Umbilical cord (tissue), 1 donor: ENCODE measurements at regions not wholly inside any gene's neighbourhood (a gene's known extent, or its start where the extent isn't known, plus 50 kb on each side); places are given as distances from the start of the nearest gene placed in this dataset.

Source experiments
- DNase-seq: peaks from one replicate; pipeline ENCODE4 v3.0.0-alpha.2; 2015; ENCODE audit warnings: low spot score

DNA sequence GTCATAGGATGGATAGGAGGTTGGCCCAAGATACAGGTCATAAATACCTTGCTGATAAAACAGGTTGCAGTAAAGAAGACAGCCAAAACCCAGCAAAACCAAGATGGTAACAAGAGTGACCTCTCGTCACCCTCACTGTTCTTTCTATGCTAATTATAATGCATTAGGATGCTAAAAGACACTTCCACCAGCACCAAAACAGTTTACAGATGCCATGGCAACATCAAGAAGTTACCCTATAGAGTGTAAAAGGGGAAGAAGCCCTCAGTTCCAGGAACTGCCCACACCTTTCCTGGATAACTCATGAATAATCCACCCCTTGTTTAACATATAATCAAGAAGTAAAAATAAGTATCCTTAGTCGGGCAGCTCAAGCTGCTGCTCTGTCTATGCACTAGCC lies 671.9 kb downstream of the PTPRC start:
- no peak for DNase-seq

DNA sequence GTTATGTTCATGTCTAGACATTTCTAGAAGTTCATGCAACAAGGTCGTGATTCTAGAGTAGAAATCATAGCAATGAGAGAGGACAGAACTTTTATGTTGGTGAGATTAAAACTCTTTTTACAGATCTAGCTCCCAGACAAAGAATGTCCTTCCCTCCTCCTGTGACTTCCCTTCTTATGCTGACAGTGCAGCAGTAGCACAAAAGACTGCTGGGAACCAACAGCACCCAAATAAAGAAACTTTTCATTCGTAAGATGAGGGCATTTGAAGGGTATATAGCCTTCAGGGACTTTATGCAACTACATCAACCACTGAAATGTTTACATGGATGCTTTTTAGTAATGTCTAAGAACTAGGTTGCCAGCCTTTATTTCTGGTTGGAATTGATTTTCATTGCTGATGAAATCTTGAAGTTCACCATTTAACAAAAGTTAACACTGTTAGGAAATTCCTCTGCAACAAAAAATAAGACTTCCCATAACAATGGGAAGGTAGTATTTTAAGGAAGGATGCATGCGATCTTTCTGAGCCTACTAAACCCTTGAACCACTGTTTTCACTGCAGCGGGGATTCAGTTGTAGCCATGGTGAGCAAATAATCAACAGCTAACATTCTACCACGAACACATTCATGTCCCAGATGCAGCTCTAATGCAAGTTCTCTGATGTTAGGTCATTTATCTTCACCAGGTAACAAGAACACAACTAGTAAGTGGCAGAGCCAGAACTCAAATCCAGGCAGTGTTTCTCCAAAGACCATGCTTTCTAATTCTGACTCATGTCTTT lies 672.8 kb downstream of the PTPRC start:
- no peak for DNase-seq

DNA sequence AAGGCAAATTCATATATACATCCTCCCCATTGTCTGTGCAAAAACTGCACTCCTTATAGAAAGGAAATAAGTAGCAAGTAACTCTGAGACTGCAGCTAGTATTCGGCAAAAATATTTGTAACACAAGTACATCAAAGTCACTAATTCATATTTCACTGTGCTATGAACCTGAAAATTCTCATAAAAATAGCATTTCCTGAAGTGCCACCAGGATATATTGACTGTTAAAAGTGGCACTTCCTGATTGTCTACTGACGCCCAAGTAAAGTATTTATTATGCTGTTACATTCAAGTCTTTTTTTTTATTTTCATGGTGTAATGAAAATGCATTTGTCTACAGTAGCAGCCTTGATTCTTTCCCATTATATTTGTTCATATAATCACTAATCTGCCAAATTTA lies 673.8 kb downstream of the PTPRC start:
- no peak for DNase-seq

DNA sequence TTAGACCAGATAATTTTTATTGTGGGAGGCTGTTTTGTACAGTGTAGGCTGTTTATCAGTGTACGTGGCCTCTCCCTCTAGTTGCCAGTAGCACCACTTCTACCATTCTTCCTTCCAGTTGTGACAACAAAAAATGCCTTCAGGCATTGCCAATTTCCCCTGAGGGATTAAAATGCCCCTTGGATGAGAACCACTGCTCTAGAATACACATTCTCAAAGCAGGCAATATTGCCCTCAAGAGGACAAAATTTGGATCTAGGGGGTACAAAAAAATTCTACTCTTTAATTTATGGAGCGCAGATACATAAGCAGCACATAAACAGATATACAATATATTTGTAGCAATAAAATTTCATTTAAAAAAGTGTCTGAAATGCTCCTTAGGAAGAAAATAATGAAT lies 674.6 kb downstream of the PTPRC start:
- DNase-seq: no peak

DNA sequence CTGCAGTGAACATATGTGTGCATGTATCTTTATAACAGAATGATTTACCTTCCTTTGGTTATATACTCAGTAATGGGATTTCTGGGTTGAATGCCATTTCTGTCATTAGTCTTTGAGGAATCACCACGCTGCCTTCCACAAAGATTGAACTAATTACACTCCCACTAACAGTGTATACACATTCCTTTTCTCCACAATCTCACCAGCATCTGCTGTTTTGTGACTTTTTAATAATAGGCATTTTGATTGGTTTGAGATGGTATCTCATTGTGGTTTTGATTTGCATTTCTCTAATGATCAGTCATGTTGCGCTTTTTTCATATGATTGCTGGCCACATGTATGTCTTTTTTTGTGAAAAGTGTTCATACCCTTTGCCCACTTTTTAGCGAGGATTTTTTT lies 680.5 kb downstream of the PTPRC start:
- no peak for DNase-seq

DNA sequence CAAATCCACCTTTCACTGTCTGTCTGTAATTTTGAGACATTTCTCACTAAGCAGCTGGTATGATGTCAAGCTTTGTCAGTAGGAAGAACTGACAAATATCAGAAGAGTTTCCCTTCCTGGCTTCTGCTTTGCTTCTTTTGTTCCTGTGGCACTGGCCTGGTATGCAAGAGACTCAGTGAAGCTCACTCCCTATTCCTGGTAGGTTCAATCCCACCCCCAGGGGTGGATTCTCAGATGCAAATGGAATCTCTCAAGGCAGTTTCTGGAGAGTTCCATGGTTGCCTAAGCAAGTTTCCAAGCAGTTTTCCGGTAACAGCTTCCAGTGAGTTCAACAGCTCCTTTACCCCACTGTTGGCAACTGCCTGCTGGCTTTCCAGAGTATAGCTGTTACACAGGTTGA lies 683.4 kb downstream of the PTPRC start:
- no peak for DNase-seq

DNA sequence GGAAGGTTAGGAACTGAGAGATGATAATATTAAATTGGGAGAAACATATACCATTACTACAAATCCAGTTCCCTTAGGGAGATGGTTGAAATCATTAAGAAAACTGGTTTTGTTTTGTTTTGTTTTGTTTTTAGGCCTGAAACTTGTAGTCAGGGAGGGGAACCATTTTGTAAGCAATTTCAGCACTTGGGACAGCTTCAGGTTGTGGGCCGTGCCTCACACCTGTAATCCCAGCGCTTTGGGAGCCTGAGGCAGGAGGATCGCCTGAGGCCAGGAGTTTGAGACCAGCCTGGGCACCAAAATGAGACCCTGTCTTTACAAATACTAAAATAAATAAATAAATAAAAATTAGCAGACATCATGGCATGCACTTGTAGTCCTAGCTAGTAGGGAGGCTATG lies 694.3 kb upstream of the NR5A2 start:
- DNase-seq: no peak

DNA sequence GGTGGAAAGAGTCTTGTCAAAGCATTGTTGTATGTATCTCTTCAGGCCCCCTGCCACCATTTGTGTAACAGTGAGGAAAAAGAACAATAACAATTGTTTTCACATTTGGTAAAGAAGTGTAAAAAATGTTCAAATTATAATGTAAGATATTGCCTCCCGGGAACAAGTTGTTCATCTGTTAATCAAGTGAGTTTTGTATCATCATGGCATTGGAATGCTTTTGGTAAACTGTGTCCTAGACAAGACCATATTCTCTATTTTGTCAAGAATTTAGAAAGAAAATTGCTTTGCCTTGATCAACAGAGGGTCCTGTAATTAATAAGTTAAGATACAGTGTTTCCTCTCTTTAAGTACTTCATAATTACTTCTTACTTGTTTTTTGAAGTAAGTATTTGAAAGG lies 692.0 kb upstream of the NR5A2 start:
- DNase-seq: no peak

DNA sequence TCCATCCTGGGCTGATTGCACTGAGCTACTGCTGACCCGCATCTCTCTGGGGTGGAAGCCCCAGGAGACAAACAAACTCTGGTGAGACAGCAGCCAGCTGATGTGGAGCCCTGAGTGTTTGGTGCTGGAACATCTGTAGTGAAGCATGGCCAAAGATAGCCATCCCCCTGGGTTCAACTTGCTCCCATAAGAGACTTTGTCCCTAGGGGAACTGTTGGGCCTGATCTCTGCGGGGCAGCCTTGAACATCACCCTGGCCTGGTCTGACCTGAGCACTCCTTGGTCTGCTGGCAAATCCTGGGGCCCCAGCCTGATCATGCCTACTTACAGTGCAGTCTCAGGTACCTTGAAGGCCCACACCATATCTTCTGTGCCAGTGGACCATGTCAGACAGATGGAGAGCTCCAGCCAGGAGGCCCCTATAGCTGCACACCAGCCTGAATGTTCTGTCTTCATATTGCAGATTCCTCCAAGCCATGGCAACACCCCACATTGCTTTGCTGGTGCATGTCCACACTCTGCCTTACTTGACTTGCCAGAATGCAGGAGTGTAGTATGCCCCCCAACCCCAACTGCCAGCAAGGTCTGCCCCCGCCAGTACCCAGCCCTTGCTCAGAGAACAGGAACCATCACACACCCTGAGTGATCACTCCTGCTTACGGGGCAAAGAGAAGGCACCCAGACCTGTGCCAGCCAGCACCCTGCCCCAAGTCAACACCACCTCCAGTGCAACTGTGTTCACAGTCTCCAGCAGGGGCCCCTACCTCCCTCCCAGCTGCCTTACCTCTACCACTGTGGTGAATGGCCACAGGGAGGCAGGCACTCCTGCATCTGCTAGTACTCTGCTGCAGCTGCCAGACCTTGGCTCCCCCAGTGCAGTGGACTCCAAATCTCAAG lies 690.5 kb upstream of the NR5A2 start:
- DNase-seq: no peak

DNA sequence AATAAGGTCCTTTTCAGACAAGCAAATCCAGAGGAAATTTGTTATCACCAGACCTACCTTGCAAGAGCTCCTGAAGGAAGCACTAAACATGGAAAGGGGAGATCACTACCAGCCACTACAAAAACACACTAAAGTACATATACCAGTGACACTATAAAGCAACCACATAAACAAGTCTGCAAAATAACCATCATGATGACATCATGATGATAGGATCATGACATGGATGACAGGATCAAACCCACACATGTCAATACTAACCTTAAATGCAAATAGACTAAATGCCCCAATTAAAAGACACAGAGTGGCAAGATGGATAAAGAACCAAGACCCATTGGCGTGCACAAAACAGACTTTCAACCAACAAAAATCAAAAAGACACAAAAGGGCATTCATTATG lies 688.8 kb upstream of the NR5A2 start:
- DNase-seq: no peak

DNA sequence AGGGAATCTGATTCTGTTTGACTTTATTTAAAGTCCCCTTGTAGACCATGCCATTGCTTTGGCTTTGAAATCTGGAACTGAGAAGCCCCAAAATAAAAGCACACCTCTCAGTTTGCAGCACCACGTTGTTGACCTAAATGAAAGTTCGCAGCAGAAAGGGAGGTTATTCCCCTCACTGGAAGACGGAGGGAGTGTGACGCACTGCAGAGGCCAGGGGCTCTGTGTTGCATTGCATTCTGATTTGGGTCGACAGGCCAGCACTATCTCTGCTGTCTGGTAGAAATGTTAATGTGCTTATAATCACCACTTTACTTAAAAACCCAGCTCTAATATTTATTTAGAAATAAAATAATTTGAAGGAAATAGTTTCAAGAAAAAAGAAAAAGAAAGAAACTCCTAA lies 675.2 kb upstream of the NR5A2 start:
- no peak for DNase-seq

DNA sequence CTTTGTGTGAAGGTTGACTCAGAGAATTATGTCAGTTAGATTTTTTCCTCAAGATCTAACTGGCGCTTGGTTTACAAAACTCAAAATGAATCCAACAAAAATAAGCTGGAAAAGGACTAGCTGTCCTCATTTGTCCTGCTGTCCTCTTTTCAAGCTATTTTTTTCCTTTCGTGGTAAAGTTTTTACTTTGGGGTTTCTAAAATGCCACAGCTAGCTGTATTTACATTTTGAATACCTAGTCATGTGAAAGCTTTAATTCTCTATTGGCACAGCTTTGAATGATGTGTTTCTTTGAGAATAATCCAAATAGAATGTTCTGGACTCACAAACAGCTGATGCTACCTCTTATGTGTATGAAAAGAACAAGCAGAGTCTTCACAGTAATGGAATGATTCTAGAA lies 673.6 kb upstream of the NR5A2 start:
- no peak for DNase-seq

DNA sequence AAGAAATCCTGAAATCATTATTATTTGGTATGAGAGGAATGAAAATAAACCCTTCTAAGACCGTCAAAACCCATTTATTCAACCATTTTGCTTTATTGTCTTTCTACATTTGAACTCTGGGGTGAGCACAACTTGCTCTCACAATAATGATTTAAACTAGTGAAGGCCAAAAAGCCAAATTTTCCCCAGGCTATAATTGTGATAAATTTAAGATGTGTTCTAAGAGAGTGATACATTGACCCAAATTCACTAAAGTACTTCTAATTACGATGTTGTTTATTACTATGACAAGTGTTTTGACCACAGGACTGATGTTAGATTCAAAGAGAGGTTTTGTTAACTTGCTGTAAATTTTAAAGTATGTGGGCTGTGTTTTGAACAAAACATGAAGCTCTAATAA lies 670.9 kb upstream of the NR5A2 start:
- DNase-seq: no peak

DNA sequence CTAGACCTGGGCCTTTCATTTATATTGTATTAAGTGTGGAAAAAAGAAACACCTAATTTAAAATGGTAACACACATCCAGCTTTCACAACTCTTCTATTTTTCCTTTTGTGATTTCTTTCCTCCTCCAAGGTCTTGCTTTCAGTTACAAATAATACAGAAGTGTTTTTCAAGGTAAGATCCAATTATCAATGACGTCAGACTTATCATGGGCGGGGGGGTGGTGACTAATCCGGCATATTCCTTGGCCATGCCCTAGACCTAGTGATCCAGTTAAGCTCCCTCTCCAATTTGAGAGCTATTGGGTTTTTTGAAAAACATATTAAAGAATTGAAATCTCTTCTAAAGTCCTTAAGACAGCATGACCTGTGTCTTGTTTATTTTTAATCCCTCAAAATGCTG lies 669.9 kb upstream of the NR5A2 start:
- DNase-seq: no peak

DNA sequence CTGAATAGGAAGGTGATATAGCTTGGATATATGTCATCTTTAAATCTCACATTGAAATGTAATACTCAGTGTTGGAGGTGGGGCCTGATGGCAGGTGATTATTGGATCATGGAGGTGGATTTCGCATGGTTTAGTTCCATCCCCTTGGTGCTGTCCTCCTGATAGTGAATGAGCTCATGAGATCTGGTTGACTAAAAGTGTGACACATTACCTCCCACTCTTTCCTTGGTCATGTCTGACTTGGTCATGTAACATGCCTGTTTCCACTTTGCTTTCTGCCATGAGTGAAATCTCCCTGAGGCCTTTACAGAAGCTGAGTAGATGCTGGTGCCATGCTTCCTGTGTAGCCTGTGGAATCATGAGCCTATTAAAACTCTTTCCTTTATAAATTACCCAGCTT lies 664.5 kb upstream of the NR5A2 start:
- no peak for DNase-seq

DNA sequence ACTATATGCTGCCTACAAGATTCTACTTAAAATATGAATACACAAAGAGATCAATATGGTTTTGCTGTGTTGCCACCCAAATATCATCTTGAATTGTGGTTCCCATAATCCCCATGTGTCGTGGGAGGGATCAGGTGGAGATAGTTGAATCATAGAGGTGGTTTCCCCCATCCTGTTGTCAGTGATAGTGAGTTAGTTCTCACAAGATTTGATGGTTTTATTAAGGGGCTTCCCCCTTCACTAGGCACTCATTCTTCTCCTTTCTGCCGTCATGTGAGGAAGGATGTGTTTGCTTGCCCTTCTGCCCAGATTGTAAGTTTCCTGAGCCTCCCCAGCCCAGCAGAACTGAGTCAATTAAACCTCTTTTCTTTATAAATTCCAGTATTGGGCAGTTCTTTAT lies 654.4 kb upstream of the NR5A2 start:
- DNase-seq: no peak

DNA sequence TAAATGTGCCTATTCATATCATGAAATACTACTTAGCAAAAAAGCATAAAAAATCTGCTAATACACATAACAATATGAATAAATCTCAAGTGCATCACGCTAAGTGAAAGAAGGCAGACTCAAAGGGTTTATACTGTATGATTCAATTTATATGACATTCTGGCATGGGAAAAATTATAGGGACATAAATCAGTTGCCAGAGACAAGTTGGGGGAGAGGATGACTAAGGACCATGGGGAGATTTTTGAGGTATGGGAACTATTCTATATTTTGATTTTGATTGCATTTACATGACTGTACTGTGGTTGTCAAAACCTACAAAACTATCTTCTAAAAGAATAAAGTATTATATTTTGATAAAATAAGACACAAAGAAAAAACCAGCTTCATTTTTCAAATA lies 650.3 kb upstream of the NR5A2 start:
- DNase-seq: no peak

DNA sequence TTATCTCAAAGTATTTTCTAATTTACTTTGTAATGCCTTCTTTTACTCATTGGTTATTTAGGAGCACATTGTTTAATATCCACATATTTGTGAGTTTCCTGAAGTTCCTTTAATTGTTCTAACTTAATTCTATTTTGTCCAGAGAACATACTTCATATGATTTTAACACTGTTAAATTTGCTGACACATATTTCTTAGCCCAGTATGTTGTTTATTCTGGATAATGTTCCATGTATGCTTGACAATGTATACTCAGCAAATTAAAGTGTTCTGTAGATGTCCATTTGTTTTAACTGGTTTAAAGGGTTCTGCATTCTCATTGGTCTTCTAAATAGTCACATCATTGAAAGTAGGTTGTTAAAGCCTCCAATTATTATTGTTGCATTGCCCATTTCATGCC lies 643.7 kb upstream of the NR5A2 start:
- DNase-seq: no peak

DNA sequence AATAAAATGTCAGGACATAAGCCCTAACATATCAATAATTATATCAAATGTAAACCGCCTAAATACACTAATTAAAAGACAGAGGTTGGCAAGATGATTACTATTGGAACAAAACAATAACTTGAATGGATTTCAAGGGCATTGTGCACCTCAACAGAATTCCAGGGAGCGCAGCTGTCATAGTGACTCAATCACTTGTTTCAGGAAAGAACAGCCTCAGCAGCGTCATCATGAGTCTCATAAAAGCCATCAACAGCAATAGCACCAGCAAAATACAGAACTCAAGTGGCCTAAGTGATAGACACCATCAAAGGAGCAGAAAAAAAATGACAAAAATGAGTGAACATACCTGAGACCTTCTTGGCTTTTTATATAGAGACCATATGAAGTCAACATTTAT lies 632.7 kb upstream of the NR5A2 start:
- no peak for DNase-seq

DNA sequence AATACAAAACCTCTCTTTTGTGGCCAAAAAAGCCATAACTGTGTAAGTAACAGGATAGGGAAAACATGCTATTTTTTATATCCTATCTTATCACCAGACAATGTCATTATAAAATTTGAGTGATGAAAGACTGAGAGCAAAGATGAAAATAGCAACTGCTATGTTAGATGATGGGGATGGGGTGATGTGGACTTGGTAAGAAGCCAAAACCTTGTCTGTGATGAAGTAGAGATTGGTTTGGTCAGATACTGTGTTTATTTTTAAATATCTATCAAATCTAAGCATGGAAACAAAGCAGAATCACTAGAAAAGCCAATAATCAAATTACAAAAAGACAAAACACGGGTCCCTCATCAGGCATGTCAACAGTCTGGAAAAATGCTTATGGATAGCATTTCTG lies 631.1 kb upstream of the NR5A2 start:
- no peak for DNase-seq

DNA sequence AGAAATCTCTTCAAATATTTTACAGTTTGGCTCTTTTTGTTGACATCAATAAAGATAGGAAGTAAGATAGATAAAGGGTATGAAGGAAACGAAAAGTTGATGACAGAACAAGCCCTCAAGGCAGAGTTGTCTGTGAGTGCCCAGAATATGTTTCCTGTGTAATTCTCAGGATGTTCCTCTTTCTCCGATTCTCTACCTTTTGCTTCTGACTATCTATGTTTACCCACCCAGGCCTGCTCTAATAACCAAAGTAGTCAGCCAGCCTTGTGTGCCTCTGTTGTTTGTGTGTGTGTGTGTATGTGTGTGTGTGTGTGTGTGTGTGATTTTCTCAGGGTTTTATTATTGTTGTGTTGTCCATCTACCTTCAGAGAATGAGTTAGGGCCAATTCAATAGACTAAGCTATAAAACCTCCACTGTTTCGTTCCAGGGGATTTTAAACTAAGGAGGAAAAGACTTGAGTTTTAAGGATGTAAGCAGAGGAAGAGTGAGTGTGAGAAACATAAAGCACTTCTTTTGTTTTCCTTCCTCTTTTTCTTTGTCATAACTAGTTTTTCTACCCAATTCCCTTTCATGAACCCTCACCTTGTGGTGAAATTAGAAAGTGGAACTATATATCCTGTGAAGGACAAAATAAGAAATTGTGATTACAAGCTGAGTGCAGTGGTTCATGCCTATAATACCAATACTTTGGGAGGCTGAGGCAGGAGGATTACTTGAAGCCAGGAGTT lies 627.4 kb upstream of the NR5A2 start:
- no peak for DNase-seq

DNA sequence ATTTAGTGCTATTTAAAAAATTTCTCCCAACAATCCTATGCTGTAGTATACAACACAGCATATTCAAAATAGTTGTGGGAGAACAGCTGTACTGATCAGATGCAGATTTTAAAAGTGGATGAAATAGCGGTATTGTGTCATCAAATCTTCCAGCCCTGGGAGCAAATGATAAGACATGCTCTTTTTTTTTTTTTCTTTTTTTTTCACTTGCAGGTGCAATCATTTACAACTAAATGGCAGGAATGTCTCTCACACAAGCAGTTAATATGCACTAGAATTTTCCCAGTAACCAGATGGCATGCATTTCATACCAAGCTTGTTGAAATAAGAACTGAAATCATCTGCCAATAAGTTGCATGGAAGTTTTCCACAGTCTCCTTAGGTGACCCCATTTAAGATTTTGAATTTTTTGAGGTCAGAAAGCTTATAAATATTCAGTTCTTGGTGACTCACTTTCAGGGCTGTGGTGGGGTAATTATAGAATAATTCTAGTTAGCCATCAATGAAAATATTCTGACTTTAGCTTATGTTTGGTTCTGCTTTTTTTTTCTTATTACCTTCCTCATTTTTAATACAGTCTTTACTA lies 623.9 kb upstream of the NR5A2 start:
- DNase-seq: no peak
